ENCODE measurements at regions not wholly inside any gene's neighbourhood (a gene's known extent, or its start where the extent isn't known, plus 50 kb on each side); places are given as distances from the start of the nearest gene placed in this dataset.

- ATAC-seq (no peak), FAIRE-seq (no peak), DNase-seq (ENCODE audit: low read depth in 1 of 2, low spot score in 1 of 2) (no peak)
- POLR2A ChIA-PET, result no interaction called here
- no peak overlapping the region for H3K4me3 ChIP-seq
- no peak for TF ChIP-seq NR3C1 (IDR thresholded peaks at IDR 0.05)
- TF ChIP-seq CTCF (IDR thresholded peaks at IDR 0.05), result no peak
- TF ChIP-seq SREBF2 (IDR thresholded peaks at IDR 0.05), result no peak
- no peak for TF ChIP-seq EHMT2 (IDR thresholded peaks at IDR 0.05; ENCODE audit: low read depth)
- no peak for TF ChIP-seq POLR2AphosphoS2 (conservative IDR thresholded peaks at IDR 0.05; ENCODE audit: low read length)
- TF ChIP-seq, protein P1, sequence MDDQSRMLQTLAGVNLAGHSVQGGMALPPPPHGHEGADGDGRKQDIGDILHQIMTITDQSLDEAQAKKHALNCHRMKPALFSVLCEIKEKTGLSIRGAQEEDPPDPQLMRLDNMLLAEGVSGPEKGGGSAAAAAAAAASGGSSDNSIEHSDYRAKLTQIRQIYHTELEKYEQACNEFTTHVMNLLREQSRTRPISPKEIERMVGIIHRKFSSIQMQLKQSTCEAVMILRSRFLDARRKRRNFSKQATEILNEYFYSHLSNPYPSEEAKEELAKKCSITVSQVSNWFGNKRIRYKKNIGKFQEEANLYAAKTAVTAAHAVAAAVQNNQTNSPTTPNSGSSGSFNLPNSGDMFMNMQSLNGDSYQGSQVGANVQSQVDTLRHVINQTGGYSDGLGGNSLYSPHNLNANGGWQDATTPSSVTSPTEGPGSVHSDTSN (IDR thresholded peaks at IDR 0.05), result no peak
- no peak for TF ChIP-seq JUNB (IDR thresholded peaks at IDR 0.05)
- no peak for TF ChIP-seq CEBPB (IDR thresholded peaks at IDR 0.05)
- WGBS (ENCODE audit: missing lambda C conversion rate), result 48% methylated on average over 11 of the region's 17 CpGs
- no peaks in the 10 kb centered on the region for H3K4me1 ChIP-seq
- H3K4me2 ChIP-seq, result no peak overlapping the region
- H3K9me3 ChIP-seq, result no peaks in the 10 kb centered on the region
- CTCF ChIA-PET, result no interaction called here
- H3K27ac ChIP-seq, result no peak overlapping the region
Observed at GRCh38 chr10:131742500-131742951, 158.3 kb upstream of the PPP2R2D start.

DNA sequence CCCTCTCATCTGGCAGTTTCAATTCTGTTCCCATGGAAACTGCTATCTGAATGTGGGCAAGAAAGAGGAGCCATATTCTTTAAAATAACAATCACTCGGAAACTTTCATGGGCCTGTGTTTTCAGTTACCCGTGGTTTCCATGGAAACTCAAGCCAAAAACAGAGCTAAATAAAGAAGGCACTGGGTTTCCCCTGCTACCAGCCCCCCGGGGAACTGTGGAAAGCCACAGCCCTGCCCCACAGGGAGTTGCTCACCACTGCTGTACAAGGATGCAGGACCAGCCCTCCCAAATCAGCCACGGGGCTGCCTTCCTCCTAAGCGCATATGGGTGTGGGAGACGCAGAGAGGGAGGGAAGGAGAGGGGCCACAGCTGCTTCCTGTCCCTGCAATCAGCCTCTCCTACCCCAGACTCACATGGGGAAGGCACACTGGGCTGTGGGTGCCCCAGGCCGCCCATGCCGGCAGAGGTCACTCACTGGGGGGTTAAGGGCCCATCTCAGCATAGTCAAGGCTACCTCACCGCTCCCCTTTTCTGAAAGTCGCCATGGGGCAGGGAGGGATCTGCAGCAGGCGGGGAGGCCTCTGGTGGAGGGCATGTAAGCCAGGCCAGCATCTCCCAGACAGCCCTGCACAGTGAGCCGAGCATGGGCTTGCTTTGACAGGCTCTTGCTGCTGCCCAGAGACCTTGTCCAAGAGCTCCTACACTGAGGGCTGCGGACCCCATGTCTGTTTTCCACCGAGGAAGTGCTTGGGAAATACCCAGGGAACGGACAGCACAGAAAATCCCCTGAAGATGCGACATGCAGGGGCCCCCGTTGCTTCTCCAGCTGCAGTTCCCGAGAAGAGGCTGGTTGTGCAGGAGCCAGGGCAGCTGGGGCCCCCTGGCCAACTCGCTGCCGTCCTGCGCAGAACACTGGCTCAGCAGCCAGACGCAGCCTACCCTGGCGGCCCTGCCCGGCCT is 157.3 kb upstream of the PPP2R2D start:
- CTCF ChIA-PET, result no interaction called here
- no peaks in the 10 kb centered on the region for H3K9me3 ChIP-seq

GRCh38 chr10:131744346-131744745 is 156.5 kb upstream of the PPP2R2D start:
- DNase-seq (ENCODE audit: low read depth in 1 of 2, low spot score in 1 of 2) (no peak), ATAC-seq (no peak), FAIRE-seq (no peak)
- Histone ChIP-seq H3K4me3 (no peak overlapping the region), H3K9me3 (no peaks in the 10 kb centered on the region), H3K4me2 (no peak overlapping the region), H3K4me1 (no peaks in the 10 kb centered on the region), H3K27ac (no peak overlapping the region)
- no peak for TF ChIP-seq ZC3H11A (IDR thresholded peaks at IDR 0.05)
- TF ChIP-seq ZSCAN20 (CRISPR knock-in tag; IDR thresholded peaks at IDR 0.05), result no peak
- TF ChIP-seq ESRRA (IDR thresholded peaks at IDR 0.05; ENCODE audit: borderline replicate concordance, low read length), result no peak
- no peak for TF ChIP-seq HOXA7 (CRISPR knock-in tag; IDR thresholded peaks at IDR 0.05)
- no peak for TF ChIP-seq RNF2 (IDR thresholded peaks at IDR 0.05; ENCODE audit: borderline replicate concordance, low read depth)
- TF ChIP-seq SREBF2 (IDR thresholded peaks at IDR 0.05), result no peak
- no peak for TF ChIP-seq FOSB (CRISPR knock-in tag; IDR thresholded peaks at IDR 0.05)
- TF ChIP-seq RAD21 (conservative IDR thresholded peaks at IDR 0.05 in 1 of 2, IDR thresholded peaks at IDR 0.05 in 1 of 2), result no peak
- no peak for TF ChIP-seq JUNB (IDR thresholded peaks at IDR 0.05)
- no peak for TF ChIP-seq HOXB13 (CRISPR knock-in tag; IDR thresholded peaks at IDR 0.05; ENCODE audit: low read depth)
- no peak for TF ChIP-seq EP300 (IDR thresholded peaks at IDR 0.05)
- no peak for TF ChIP-seq CTCF (IDR thresholded peaks at IDR 0.05)
- CTCF ChIA-PET, result no interaction called here
- POLR2A ChIA-PET, result no interaction called here
- WGBS (ENCODE audit: missing lambda C conversion rate), result 47% methylated on average over 6 of the region's 10 CpGs

More for the DNA sequence above, 157.3 kb upstream of the PPP2R2D start:
- no peak for TF ChIP-seq CEBPB (IDR thresholded peaks at IDR 0.05)
- TF ChIP-seq CHD2 (IDR thresholded peaks at IDR 0.05; ENCODE audit: low read length, partially characterized antibody), result no peak
- no peak for TF ChIP-seq JUNB (IDR thresholded peaks at IDR 0.05)
- no peak for TF ChIP-seq ZC3H11A (IDR thresholded peaks at IDR 0.05)
- TF ChIP-seq HOXB5 (CRISPR knock-in tag; IDR thresholded peaks at IDR 0.05), result no peak
- TF ChIP-seq TP53 (CRISPR knock-in tag; IDR thresholded peaks at IDR 0.05), result no peak
- no peak for TF ChIP-seq KDM1A (IDR thresholded peaks at IDR 0.05; ENCODE audit: low read depth)
- POLR2A ChIA-PET, result no interaction called here
- WGBS (ENCODE audit: missing lambda C conversion rate), result 48% methylated on average over 22 of the region's 24 CpGs
- Histone ChIP-seq H3K4me2 (no peak overlapping the region), H3K4me1 (no peaks in the 10 kb centered on the region), H3K27ac (no peak overlapping the region), H3K4me3 (no peak overlapping the region)
- ATAC-seq (peak in 1 of 2 experiments; percentile 46; a peak in 3 of 6 replicates), FAIRE-seq (no peak), DNase-seq (ENCODE audit: low read depth in 1 of 2, low spot score in 1 of 2) (no peak)
